CD4-positive, alpha-beta T cell (primary cell): ENCODE measurements at regions not wholly inside any gene's neighbourhood (a gene's known extent, or its start where the extent isn't known, plus 50 kb on each side); places are given as distances from the start of the nearest gene placed in this dataset.

ENCODE experiments used
- ATAC-seq: fragments of 200-7000 bp; cut with Tn5 transposase; one replicate; pipeline ENCODE4 v1.10.0; 2022; ENCODE audit warnings: mild to moderate bottlenecking; ENCODE audit not compliant: poor library complexity
- CTCF ChIA-PET: fragments of 350-600 bp; sonication (Branson Sonifier 250); formaldehyde crosslinking; loops from one replicate; lab custom pipeline; 2021; ENCODE audit warnings: antibody characterized with exemption, inconsistent platforms; lab: Charles Lee
- POLR2A ChIA-PET: fragments of 350-600 bp; sonication (Branson Sonifier 250); formaldehyde crosslinking; loops from one replicate; lab custom pipeline; 2021; ENCODE audit warnings: antibody characterized with exemption, inconsistent platforms; lab: Charles Lee
- DNase-seq, 14 experiments: peaks; one replicate each; pipeline ENCODE4 v3.0.0-alpha.2; 2013 to 2020; ENCODE audit warnings: mixed read lengths in 2 of 14
- H3K27ac ChIP-seq, 2 donors: one replicate each; pipeline versions ENCODE4 v1.5.1 to v1.7.0; 2013; ENCODE audit warnings: low read length in 2 of 2, low read depth in 1 of 2, mild to moderate bottlenecking in 1 of 2
- H3K27me3 ChIP-seq, 2 experiments: 1 replicate in 1 of 2; 2 replicates in 1 of 2; pipeline versions ENCODE4 v1.6.1 to v1.7.0; 2013; ENCODE audit warnings: low read length in 2 of 2, control low read depth in 1 of 2, mild to moderate bottlenecking in 1 of 2, moderate library complexity in 1 of 2; ENCODE audit not compliant: insufficient read depth in 2 of 2, control insufficient read depth in 1 of 2
- H3K36me3 ChIP-seq: one replicate; pipeline ENCODE4 v1.6.1; 2013; ENCODE audit warnings: low read length, control low read depth; ENCODE audit not compliant: insufficient read depth
- H3K4me1 ChIP-seq: one replicate; pipeline ENCODE4 v1.6.1; 2013; ENCODE audit warnings: low read length, control low read depth; ENCODE audit not compliant: insufficient read depth
- H3K4me3 ChIP-seq: one replicate; pipeline ENCODE4 v1.5.1; 2013; ENCODE audit warnings: mild to moderate bottlenecking, low read length, moderate library complexity
- H3K9me3 ChIP-seq, 2 experiments: 1 replicate in 1 of 2; 2 replicates in 1 of 2; pipeline versions ENCODE4 v1.6.1 to v1.7.0; 2013; ENCODE audit warnings: low read length in 2 of 2, mild to moderate bottlenecking in 2 of 2, control low read depth in 1 of 2, moderate library complexity in 1 of 2; ENCODE audit not compliant: control insufficient read depth in 1 of 2, insufficient read depth in 1 of 2
- H3K27ac Mint-ChIP-seq: one replicate; pipeline ENCODE4 v1.8.0; 2020; ENCODE audit warnings: mixed read lengths
- H3K27me3 Mint-ChIP-seq: one replicate; pipeline ENCODE4 v1.8.0; 2021; ENCODE audit warnings: mixed read lengths
- H3K36me3 Mint-ChIP-seq: one replicate; pipeline ENCODE4 v1.8.0; 2021; ENCODE audit warnings: low read depth, mixed read lengths
- H3K4me1 Mint-ChIP-seq: one replicate; pipeline ENCODE4 v1.8.0; 2021; ENCODE audit warnings: low read depth, mixed read lengths
- H3K4me3 Mint-ChIP-seq: one replicate; pipeline ENCODE4 v1.8.0; 2020; ENCODE audit warnings: mild to moderate bottlenecking, mixed read lengths
- H3K9me3 Mint-ChIP-seq: one replicate; pipeline ENCODE4 v1.8.0; 2020; ENCODE audit warnings: mixed read lengths
- intact Hi-C, 2 experiments: fragments of 100-400 bp; cut with DNase I in 1 of 2; cut with micrococcal nuclease in 1 of 2; formaldehyde crosslinking; loops; one replicate each; pipeline versions ENCODE4 v1.15.1 to v1.9.0; 2023 to 2025; cut with DNase I, micrococcal nuclease
- TF ChIP-seq, protein P1 (sequence below): fragments of 200-600 bp; IDR thresholded peaks from one replicate; pipeline ENCODE4 v1.8.0; 2022; ENCODE audit warnings: antibody characterized with exemption, mild to moderate bottlenecking

DNA sequence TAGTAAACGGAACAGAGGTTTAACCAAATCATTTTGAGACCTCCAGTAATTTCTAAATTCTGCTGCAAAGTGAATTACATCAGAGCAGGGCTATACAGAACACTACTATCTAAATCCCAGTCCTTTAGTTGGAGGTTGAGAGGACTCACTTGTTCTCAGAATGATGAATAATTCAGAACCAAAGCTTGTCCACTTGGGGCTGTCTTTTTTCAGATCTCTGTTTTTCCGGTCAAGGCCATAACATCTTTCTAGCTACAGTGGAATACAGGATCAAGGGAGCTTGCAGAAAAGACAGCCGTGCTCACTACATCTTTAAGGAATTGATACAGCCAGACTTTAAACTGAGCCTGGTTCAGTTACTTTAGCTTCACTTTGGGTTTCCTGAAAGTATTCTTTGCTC lies 194.5 kb downstream of the EFHB start:
- H3K9me3 ChIP-seq, result no peaks in the 10 kb centered on the region
- H3K27me3 Mint-ChIP-seq, result peaks cover 5% of the 10 kb centered on the region
- H3K4me1 Mint-ChIP-seq, result no peaks in the 10 kb centered on the region
- no peak overlapping the region for H3K27ac ChIP-seq
- no peaks in the 10 kb centered on the region for H3K27me3 ChIP-seq
- no peak for DNase-seq
- CTCF ChIA-PET, result no interaction called here
- no peak overlapping the region for H3K4me3 ChIP-seq
- TF ChIP-seq, protein P1, sequence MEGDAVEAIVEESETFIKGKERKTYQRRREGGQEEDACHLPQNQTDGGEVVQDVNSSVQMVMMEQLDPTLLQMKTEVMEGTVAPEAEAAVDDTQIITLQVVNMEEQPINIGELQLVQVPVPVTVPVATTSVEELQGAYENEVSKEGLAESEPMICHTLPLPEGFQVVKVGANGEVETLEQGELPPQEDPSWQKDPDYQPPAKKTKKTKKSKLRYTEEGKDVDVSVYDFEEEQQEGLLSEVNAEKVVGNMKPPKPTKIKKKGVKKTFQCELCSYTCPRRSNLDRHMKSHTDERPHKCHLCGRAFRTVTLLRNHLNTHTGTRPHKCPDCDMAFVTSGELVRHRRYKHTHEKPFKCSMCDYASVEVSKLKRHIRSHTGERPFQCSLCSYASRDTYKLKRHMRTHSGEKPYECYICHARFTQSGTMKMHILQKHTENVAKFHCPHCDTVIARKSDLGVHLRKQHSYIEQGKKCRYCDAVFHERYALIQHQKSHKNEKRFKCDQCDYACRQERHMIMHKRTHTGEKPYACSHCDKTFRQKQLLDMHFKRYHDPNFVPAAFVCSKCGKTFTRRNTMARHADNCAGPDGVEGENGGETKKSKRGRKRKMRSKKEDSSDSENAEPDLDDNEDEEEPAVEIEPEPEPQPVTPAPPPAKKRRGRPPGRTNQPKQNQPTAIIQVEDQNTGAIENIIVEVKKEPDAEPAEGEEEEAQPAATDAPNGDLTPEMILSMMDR, result no peak
- H3K4me1 ChIP-seq, result no peaks in the 10 kb centered on the region
- H3K4me3 Mint-ChIP-seq, result no peak overlapping the region
- POLR2A ChIA-PET, result no interaction called here
- no peaks in the 10 kb centered on the region for H3K9me3 Mint-ChIP-seq
- H3K36me3 ChIP-seq, result no peaks in the 10 kb centered on the region
- no peak for ATAC-seq
- no peak overlapping the region for H3K27ac Mint-ChIP-seq
- intact Hi-C loops, result no loop called here
- no peaks in the 10 kb centered on the region for H3K36me3 Mint-ChIP-seq

DNA sequence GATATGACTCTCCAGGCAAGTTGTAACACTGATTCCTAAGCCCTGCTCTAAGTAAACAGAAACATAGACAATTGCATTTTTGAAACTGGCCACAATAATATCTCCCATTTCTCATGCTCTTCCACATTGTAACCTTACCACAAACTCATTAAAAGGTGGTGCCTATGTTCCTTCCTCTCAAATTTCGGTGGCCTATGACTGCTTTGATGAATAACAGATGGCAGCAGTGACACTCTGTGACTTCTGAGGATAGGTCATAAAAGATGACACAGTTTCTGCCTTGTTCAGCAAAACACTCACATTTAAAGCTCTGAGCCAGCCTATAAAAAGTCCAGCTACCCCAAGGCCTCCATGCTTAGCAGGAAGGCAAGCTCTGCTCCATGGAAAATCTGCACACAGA lies 195.2 kb downstream of the EFHB start:
- Mint-ChIP-seq H3K27ac (no peak overlapping the region), H3K27me3 (peaks cover 5% of the 10 kb centered on the region), H3K4me3 (no peak overlapping the region), H3K36me3 (no peaks in the 10 kb centered on the region), H3K4me1 (no peaks in the 10 kb centered on the region), H3K9me3 (no peaks in the 10 kb centered on the region)
- no peak overlapping the region for H3K4me3 ChIP-seq
- H3K9me3 ChIP-seq, result no peaks in the 10 kb centered on the region
- TF ChIP-seq, protein P1, result no peak
- H3K4me1 ChIP-seq, result no peaks in the 10 kb centered on the region
- intact Hi-C loops, result no loop called here
- H3K27ac ChIP-seq, result no peak overlapping the region
- no peaks in the 10 kb centered on the region for H3K36me3 ChIP-seq
- ChIA-PET CTCF (no interaction called here), POLR2A (no interaction called here)
- DNase-seq (no peak), ATAC-seq (no peak)
- no peaks in the 10 kb centered on the region for H3K27me3 ChIP-seq

DNA sequence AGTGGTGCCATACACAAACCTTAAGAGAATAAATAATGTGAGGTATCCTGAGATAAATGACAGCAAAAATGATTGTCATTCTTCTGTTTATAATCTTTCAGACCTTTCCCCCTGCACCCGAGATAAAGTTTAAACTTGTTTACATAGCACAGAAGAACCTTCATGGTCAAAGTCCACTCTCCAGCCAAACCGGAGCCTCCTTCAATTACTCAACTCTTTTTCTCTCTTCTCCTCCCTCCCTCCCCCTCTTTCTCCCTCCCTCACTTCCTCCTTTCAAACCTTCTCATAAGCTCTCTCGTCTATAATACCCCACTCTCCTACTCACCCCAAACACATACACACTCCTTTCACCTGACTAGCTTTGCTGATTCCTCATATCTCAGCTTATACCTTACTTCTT lies 198.9 kb downstream of the EFHB start:
- CTCF ChIA-PET, result no interaction called here
- no peak overlapping the region for H3K27ac ChIP-seq
- intact Hi-C loops, result no loop called here
- no peaks in the 10 kb centered on the region for H3K9me3 ChIP-seq
- H3K9me3 Mint-ChIP-seq, result no peaks in the 10 kb centered on the region
- H3K4me1 Mint-ChIP-seq, result no peaks in the 10 kb centered on the region
- H3K27me3 ChIP-seq, result no peaks in the 10 kb centered on the region
- H3K27me3 Mint-ChIP-seq, result peaks cover 5% of the 10 kb centered on the region
- H3K4me3 Mint-ChIP-seq, result no peak overlapping the region
- no peaks in the 10 kb centered on the region for H3K36me3 ChIP-seq
- H3K4me3 ChIP-seq, result no peak overlapping the region
- TF ChIP-seq, protein P1, result no peak
- no peaks in the 10 kb centered on the region for H3K4me1 ChIP-seq
- POLR2A ChIA-PET, result no interaction called here
- no peak overlapping the region for H3K27ac Mint-ChIP-seq
- ATAC-seq, result no peak
- no peaks in the 10 kb centered on the region for H3K36me3 Mint-ChIP-seq
- DNase-seq, result no peak
